SK-N-MC (cell line): ENCODE measurements at regions not wholly inside any gene's neighbourhood (a gene's known extent, or its start where the extent isn't known, plus 50 kb on each side); places are given as distances from the start of the nearest gene placed in this dataset.
"Not testable (repeated sequence)": the region's sequence is repeated elsewhere in the genome, so short reads cannot be mapped to it uniquely, and the experiment has no call there.

Source experiments
- DNase-seq: peaks from one replicate; pipeline ENCODE4 v3.0.0-alpha.2; 2011; ENCODE audit warnings: low read depth, low spot score
- H3K27ac ChIP-seq: fragments of 200-600 bp; sonication (generic); 2 replicates; pipeline ENCODE4 v1.5.1; 2016; ENCODE audit warnings: mixed run types
- H3K36me3 ChIP-seq: fragments of 200-600 bp; sonication (generic); 2 replicates; pipeline ENCODE4 v1.6.1; 2017; ENCODE audit warnings: antibody characterized with exemption, low read length, mixed read lengths; ENCODE audit not compliant: insufficient read depth
- H3K4me3 ChIP-seq: fragments of 200-600 bp; sonication (generic); 2 replicates; pipeline ENCODE4 v1.5.1; 2016
- H3K9ac ChIP-seq: fragments of 200-600 bp; sonication (generic); 2 replicates; pipeline ENCODE4 v1.8.0; 2017; ENCODE audit warnings: mixed run types, mixed read lengths; ENCODE audit not compliant: insufficient read length
- H3K9me3 ChIP-seq: fragments of 200-600 bp; sonication (generic); 2 replicates; pipeline ENCODE4 v1.6.1; 2017; ENCODE audit warnings: low read depth, mild to moderate bottlenecking, antibody characterized with exemption, low read length, moderate library complexity, mixed read lengths
- EZH2 ChIP-seq: fragments of 200-600 bp; sonication (generic); IDR thresholded peaks from one replicate; pipeline ENCODE4 v1.6.1; 2017; ENCODE audit warnings: antibody characterized with exemption
- FOXP2 ChIP-seq: optimal IDR thresholded peaks from 2 replicates; pipeline ENCODE3; 2011; ENCODE audit warnings: mild to moderate bottlenecking, moderate library complexity; ENCODE audit not compliant: insufficient read depth; ENCODE audit errors: extremely low read length, control extremely low read depth
- POLR2AphosphoS5 ChIP-seq: IDR thresholded peaks from 2 replicates; pipeline ENCODE4 v1.6.1; 2012; ENCODE audit warnings: mild to moderate bottlenecking, low read depth, low read length, borderline replicate concordance

GRCh38 chr3:106839576-106840280, 537.5 kb upstream of the CCDC54 start:
- no peak overlapping the region for H3K4me3 ChIP-seq
- no peak for TF ChIP-seq FOXP2
- no peak for TF ChIP-seq POLR2AphosphoS5
- TF ChIP-seq EZH2, result no peak
- DNase-seq, result no peak
- H3K9me3 ChIP-seq, result no peaks in the 10 kb centered on the region
- no peak overlapping the region for H3K27ac ChIP-seq
- no peaks in the 10 kb centered on the region for H3K36me3 ChIP-seq
- no peak overlapping the region for H3K9ac ChIP-seq

- Histone ChIP-seq H3K36me3 (no peaks in the 10 kb centered on the region), H3K9me3 (no peaks in the 10 kb centered on the region), H3K27ac (no peak overlapping the region), H3K4me3 (no peak overlapping the region), H3K9ac (no peak overlapping the region)
- TF ChIP-seq FOXP2, result no peak
- no peak for DNase-seq
Measured at GRCh38 chr3:106840319-106840718, 536.9 kb upstream of the CCDC54 start.

- Histone ChIP-seq H3K36me3 (no peaks in the 10 kb centered on the region), H3K9me3 (no peaks in the 10 kb centered on the region), H3K4me3 (peak overlapping the region; percentile 32), H3K9ac (peak overlapping the region; percentile 23), H3K27ac (peak overlapping the region; percentile 81)
- TF ChIP-seq EZH2 (no peak), POLR2AphosphoS5 (no peak), FOXP2 (no peak)
- DNase-seq, result no peak
Measured at GRCh38 chr3:106842151-106842550, 535.1 kb upstream of the CCDC54 start.

GRCh38 chr3:106844638-106845037, 532.6 kb upstream of the CCDC54 start:
- H3K4me3 ChIP-seq, result no peak overlapping the region
- H3K9ac ChIP-seq, result no peak overlapping the region
- no peak for DNase-seq
- H3K36me3 ChIP-seq, result no peaks in the 10 kb centered on the region
- no peak for TF ChIP-seq EZH2
- no peak for TF ChIP-seq FOXP2
- no peak for TF ChIP-seq POLR2AphosphoS5
- H3K27ac ChIP-seq, result no peak overlapping the region
- no peaks in the 10 kb centered on the region for H3K9me3 ChIP-seq

- no peak for TF ChIP-seq EZH2
- no peak for TF ChIP-seq POLR2AphosphoS5
- TF ChIP-seq FOXP2, result no peak
- no peak overlapping the region for H3K9ac ChIP-seq
- H3K27ac ChIP-seq, result no peak overlapping the region
- H3K4me3 ChIP-seq, result no peak overlapping the region
- H3K9me3 ChIP-seq, result no peaks in the 10 kb centered on the region
- no peaks in the 10 kb centered on the region for H3K36me3 ChIP-seq
- no peak for DNase-seq
Measured at GRCh38 chr3:106848099-106848498, 529.1 kb upstream of the CCDC54 start.

GRCh38 chr3:106850437-106850836, 526.8 kb upstream of the CCDC54 start:
- H3K9me3 ChIP-seq, result no peaks in the 10 kb centered on the region
- no peak overlapping the region for H3K9ac ChIP-seq
- H3K36me3 ChIP-seq, result no peaks in the 10 kb centered on the region
- H3K4me3 ChIP-seq, result no peak overlapping the region
- H3K27ac ChIP-seq, result no peak overlapping the region
- DNase-seq, result no peak
- TF ChIP-seq EZH2 (no peak), FOXP2 (no peak), POLR2AphosphoS5 (no peak)

GRCh38 chr3:106858321-106858720, 518.9 kb upstream of the CCDC54 start:
- not testable (repeated sequence) for H3K9me3 ChIP-seq, H3K27ac ChIP-seq, H3K36me3 ChIP-seq, H3K4me3 ChIP-seq, DNase-seq, H3K9ac ChIP-seq

- Histone ChIP-seq H3K9ac (no peak overlapping the region), H3K27ac (no peak overlapping the region), H3K9me3 (no peaks in the 10 kb centered on the region), H3K4me3 (no peak overlapping the region), H3K36me3 (no peaks in the 10 kb centered on the region)
- no peak for DNase-seq
- no peak for TF ChIP-seq POLR2AphosphoS5
- no peak for TF ChIP-seq FOXP2
- no peak for TF ChIP-seq EZH2
Measured at GRCh38 chr3:106860182-106860581, 517.1 kb upstream of the CCDC54 start.

- no peaks in the 10 kb centered on the region for H3K36me3 ChIP-seq
- no peak for DNase-seq
- no peak overlapping the region for H3K4me3 ChIP-seq
- H3K9ac ChIP-seq, result no peak overlapping the region
- no peak for TF ChIP-seq FOXP2
- TF ChIP-seq EZH2, result no peak
- TF ChIP-seq POLR2AphosphoS5, result no peak
- H3K9me3 ChIP-seq, result no peaks in the 10 kb centered on the region
- H3K27ac ChIP-seq, result no peak overlapping the region
Measured at GRCh38 chr3:106862067-106862466, 515.2 kb upstream of the CCDC54 start.

- no peak for DNase-seq
- Histone ChIP-seq H3K36me3 (no peaks in the 10 kb centered on the region), H3K4me3 (no peak overlapping the region), H3K9ac (no peak overlapping the region), H3K9me3 (no peaks in the 10 kb centered on the region), H3K27ac (no peak overlapping the region)
- TF ChIP-seq EZH2 (no peak), POLR2AphosphoS5 (no peak), FOXP2 (no peak)
Measured at GRCh38 chr3:106877627-106878026, 499.6 kb upstream of the CCDC54 start.
